ENCODE measurements at regions not wholly inside any gene's neighbourhood (a gene's known extent, or its start where the extent isn't known, plus 50 kb on each side); places are given as distances from the start of the nearest gene placed in this dataset.

- DNase-seq (no peak), ATAC-seq (ENCODE audit: low read depth in 2 of 2) (no peak)
- H3K36me3 Mint-ChIP-seq: no peaks in the 10 kb centered on the region
- H3K9me3 Mint-ChIP-seq: peaks cover 0 to 19% (median 0%) of the 10 kb centered on the region in 7 donors
- no peaks in the 10 kb centered on the region for H3K4me1 Mint-ChIP-seq
- H3K27me3 Mint-ChIP-seq: no peaks in the 10 kb centered on the region
- H3K27ac Mint-ChIP-seq: no peak overlapping the region
- H3K4me3 Mint-ChIP-seq: no peak overlapping the region
Measured at GRCh38 chr12:115049614-115050013, 365.6 kb upstream of the TBX3 start.

- Mint-ChIP-seq H3K4me1 (no peaks in the 10 kb centered on the region), H3K9me3 (peaks cover 0 to 7% (median 3%) of the 10 kb centered on the region in 7 donors), H3K27me3 (peaks cover 0 to 6% (median 0%) of the 10 kb centered on the region in 3 donors), H3K4me3 (no peak overlapping the region), H3K36me3 (no peaks in the 10 kb centered on the region), H3K27ac (no peak overlapping the region)
- DNase-seq (no peak), ATAC-seq (ENCODE audit: low read depth in 2 of 2) (no peak)
Measured at GRCh38 chr12:115046805-115047204, 362.8 kb upstream of the TBX3 start.

GRCh38 chr12:115044073-115044472, 360.1 kb upstream of the TBX3 start:
- Mint-ChIP-seq H3K4me1 (no peaks in the 10 kb centered on the region), H3K36me3 (no peaks in the 10 kb centered on the region), H3K27ac (no peak overlapping the region), H3K4me3 (no peak overlapping the region), H3K9me3 (peaks cover 0 to 6% (median 3%) of the 10 kb centered on the region in 7 donors), H3K27me3 (peaks cover 0 to 6% (median 0%) of the 10 kb centered on the region in 3 donors)
- no peak for ATAC-seq (ENCODE audit: low read depth in 2 of 2)
- no peak for DNase-seq

- H3K36me3 Mint-ChIP-seq: no peaks in the 10 kb centered on the region
- H3K9me3 Mint-ChIP-seq: peaks cover 0 to 6% (median 3%) of the 10 kb centered on the region in 7 donors
- no peak for ATAC-seq (ENCODE audit: low read depth in 2 of 2)
Measured at GRCh38 chr12:115043079-115043478, 359.1 kb upstream of the TBX3 start.

GRCh38 chr12:115042341-115042740, 358.4 kb upstream of the TBX3 start:
- H3K4me1 Mint-ChIP-seq: no peaks in the 10 kb centered on the region
- DNase-seq (no peak), ATAC-seq (ENCODE audit: low read depth in 2 of 2) (no peak)
- H3K27me3 Mint-ChIP-seq: peaks cover 0 to 6% (median 0%) of the 10 kb centered on the region in 3 donors
- no peak overlapping the region for H3K4me3 Mint-ChIP-seq
- H3K27ac Mint-ChIP-seq: no peak overlapping the region
- H3K36me3 Mint-ChIP-seq: no peaks in the 10 kb centered on the region
- H3K9me3 Mint-ChIP-seq: peaks cover 0 to 9% (median 3%) of the 10 kb centered on the region in 7 donors

More at GRCh38 chr12:115043079-115043478, 359.1 kb upstream of the TBX3 start:
- H3K4me1 Mint-ChIP-seq: no peaks in the 10 kb centered on the region
- no peak overlapping the region for H3K27ac Mint-ChIP-seq
- H3K27me3 Mint-ChIP-seq: peaks cover 0 to 6% (median 0%) of the 10 kb centered on the region in 3 donors
- H3K4me3 Mint-ChIP-seq: no peak overlapping the region
- DNase-seq: no peak

GRCh38 chr12:115037830-115038229, 353.9 kb upstream of the TBX3 start:
- Mint-ChIP-seq H3K9me3 (peaks cover 0 to 8% (median 3%) of the 10 kb centered on the region in 7 donors), H3K27me3 (peaks cover 0 to 6% (median 0%) of the 10 kb centered on the region in 3 donors), H3K27ac (no peak overlapping the region), H3K4me1 (no peaks in the 10 kb centered on the region), H3K4me3 (no peak overlapping the region), H3K36me3 (no peaks in the 10 kb centered on the region)
- ATAC-seq (ENCODE audit: low read depth in 2 of 2) (no peak), DNase-seq (no peak)

- Mint-ChIP-seq H3K27me3 (no peaks in the 10 kb centered on the region), H3K9me3 (peaks cover 0 to 5% (median 2%) of the 10 kb centered on the region in 7 donors), H3K4me1 (no peaks in the 10 kb centered on the region), H3K27ac (no peak overlapping the region), H3K4me3 (no peak overlapping the region), H3K36me3 (no peaks in the 10 kb centered on the region)
- no peak for ATAC-seq (ENCODE audit: low read depth in 2 of 2)
- no peak for DNase-seq
Measured at GRCh38 chr12:115035535-115036107, 351.6 kb upstream of the TBX3 start.

GRCh38 chr12:115032521-115032920, 348.5 kb upstream of the TBX3 start:
- ATAC-seq (ENCODE audit: low read depth in 2 of 2): no peak
- DNase-seq: no peak
- no peaks in the 10 kb centered on the region for H3K27me3 Mint-ChIP-seq
- H3K4me1 Mint-ChIP-seq: no peaks in the 10 kb centered on the region
- H3K9me3 Mint-ChIP-seq: peaks cover 0 to 5% (median 2%) of the 10 kb centered on the region in 7 donors
- H3K36me3 Mint-ChIP-seq: no peaks in the 10 kb centered on the region
- no peak overlapping the region for H3K27ac Mint-ChIP-seq
- no peak overlapping the region for H3K4me3 Mint-ChIP-seq

- Mint-ChIP-seq H3K9me3 (peaks cover 0 to 7% (median 4%) of the 10 kb centered on the region in 7 donors), H3K36me3 (no peaks in the 10 kb centered on the region), H3K27ac (no peak overlapping the region), H3K27me3 (no peaks in the 10 kb centered on the region), H3K4me1 (no peaks in the 10 kb centered on the region), H3K4me3 (no peak overlapping the region)
- ATAC-seq (ENCODE audit: low read depth in 2 of 2) (no peak), DNase-seq (no peak)
Measured at GRCh38 chr12:115030017-115030416, 346.0 kb upstream of the TBX3 start.

- H3K9me3 Mint-ChIP-seq: peaks cover 0 to 14% (median 6%) of the 10 kb centered on the region in 7 donors
Measured at GRCh38 chr12:115024531-115024930, 340.6 kb upstream of the TBX3 start.

GRCh38 chr12:115023279-115024265, 339.6 kb upstream of the TBX3 start:
- Mint-ChIP-seq H3K36me3 (no peaks in the 10 kb centered on the region), H3K27me3 (no peaks in the 10 kb centered on the region), H3K27ac (no peak overlapping the region), H3K4me1 (no peaks in the 10 kb centered on the region), H3K4me3 (peak overlapping the region in 1 of 8 donors; percentile 15), H3K9me3 (peaks cover 4 to 19% (median 8%) of the 10 kb centered on the region in 7 donors)
- ATAC-seq (ENCODE audit: low read depth in 2 of 2) (no peak), DNase-seq (no peak)

More at GRCh38 chr12:115024531-115024930, 340.6 kb upstream of the TBX3 start:
- H3K4me3 Mint-ChIP-seq: no peak overlapping the region
- DNase-seq: no peak
- H3K27ac Mint-ChIP-seq: no peak overlapping the region
- H3K4me1 Mint-ChIP-seq: no peaks in the 10 kb centered on the region
- ATAC-seq (ENCODE audit: low read depth in 2 of 2): no peak
- H3K36me3 Mint-ChIP-seq: no peaks in the 10 kb centered on the region
- H3K27me3 Mint-ChIP-seq: no peaks in the 10 kb centered on the region

- no peaks in the 10 kb centered on the region for H3K4me1 Mint-ChIP-seq
- no peak overlapping the region for H3K4me3 Mint-ChIP-seq
Measured at GRCh38 chr12:115020091-115020490, 336.1 kb upstream of the TBX3 start.

GRCh38 chr12:115017346-115017745, 333.4 kb upstream of the TBX3 start:
- peaks cover 0 to 9% (median 6%) of the 10 kb centered on the region in 3 donors for H3K27me3 Mint-ChIP-seq
- H3K9me3 Mint-ChIP-seq: peaks cover 5 to 37% (median 11%) of the 10 kb centered on the region in 7 donors
- DNase-seq (no peak), ATAC-seq (ENCODE audit: low read depth in 2 of 2) (no peak)
- no peak overlapping the region for H3K27ac Mint-ChIP-seq
- no peak overlapping the region for H3K4me3 Mint-ChIP-seq
- no peaks in the 10 kb centered on the region for H3K36me3 Mint-ChIP-seq
- no peaks in the 10 kb centered on the region for H3K4me1 Mint-ChIP-seq

More at GRCh38 chr12:115020091-115020490, 336.1 kb upstream of the TBX3 start:
- DNase-seq (no peak), ATAC-seq (ENCODE audit: low read depth in 2 of 2) (no peak)
- peaks cover 4 to 32% (median 12%) of the 10 kb centered on the region in 7 donors for H3K9me3 Mint-ChIP-seq
- no peaks in the 10 kb centered on the region for H3K27me3 Mint-ChIP-seq
- no peak overlapping the region for H3K27ac Mint-ChIP-seq
- H3K36me3 Mint-ChIP-seq: no peaks in the 10 kb centered on the region

Measured in naive B cell (primary cell).